Peyer's patch (tissue), 4 donors: ENCODE measurements at regions not wholly inside any gene's neighbourhood (a gene's known extent, or its start where the extent isn't known, plus 50 kb on each side); places are given as distances from the start of the nearest gene placed in this dataset.

ENCODE experiments used
- CTCF ChIP-seq, 6 experiments: fragments of 450-650 bp in 4 of 6; fragments of 200-600 bp in 2 of 6; sonication (generic) in 1 of 6; IDR thresholded peaks; one replicate each; pipeline ENCODE4 v1.5.1; 2017 to 2019; ENCODE audit warnings: antibody characterized with exemption in 6 of 6, mild to moderate bottlenecking in 3 of 6, moderate library complexity in 1 of 6
- POLR2A ChIP-seq, 2 donors: fragments of 450-650 bp; IDR thresholded peaks; one replicate each; pipeline ENCODE4 v1.5.1; 2017; ENCODE audit warnings: antibody characterized with exemption in 2 of 2, mild to moderate bottlenecking in 2 of 2, moderate library complexity in 2 of 2

DNA sequence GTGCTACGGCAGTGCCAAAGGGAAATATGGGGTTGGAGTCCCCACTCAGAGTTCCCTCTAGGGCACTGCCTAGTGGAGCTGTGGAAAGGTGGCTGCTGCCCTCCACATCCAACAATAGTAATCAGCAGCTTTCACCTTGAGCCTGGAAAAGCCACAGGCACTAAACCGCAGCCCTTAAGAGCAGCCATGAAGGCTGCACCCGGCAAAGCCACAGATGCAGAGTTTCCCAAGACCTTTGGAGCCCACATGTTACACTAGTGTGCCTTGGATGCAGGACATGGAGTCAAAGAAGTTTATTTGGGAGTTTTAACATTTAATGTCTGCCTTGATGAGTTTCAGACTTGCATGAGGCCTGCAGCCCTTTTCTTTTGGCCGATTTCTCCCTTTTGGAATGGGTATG, 91.4 kb upstream of the HSF2 start:
- TF ChIP-seq POLR2A (IDR thresholded peaks at IDR 0.05) (no peak), CTCF (IDR thresholded peaks at IDR 0.05) (no peak)
